HG03039 (cell line): ENCODE measurements at regions not wholly inside any gene's neighbourhood (a gene's known extent, or its start where the extent isn't known, plus 50 kb on each side); places are given as distances from the start of the nearest gene placed in this dataset.

Experiments used
- ATAC-seq: cut with Tn5 transposase; IDR thresholded peaks from one replicate; pipeline ENCODE4 v1.9.1; 2021; ENCODE audit warnings: mild to moderate bottlenecking, moderate library complexity; ENCODE audit not compliant: unreplicated experiment

DNA sequence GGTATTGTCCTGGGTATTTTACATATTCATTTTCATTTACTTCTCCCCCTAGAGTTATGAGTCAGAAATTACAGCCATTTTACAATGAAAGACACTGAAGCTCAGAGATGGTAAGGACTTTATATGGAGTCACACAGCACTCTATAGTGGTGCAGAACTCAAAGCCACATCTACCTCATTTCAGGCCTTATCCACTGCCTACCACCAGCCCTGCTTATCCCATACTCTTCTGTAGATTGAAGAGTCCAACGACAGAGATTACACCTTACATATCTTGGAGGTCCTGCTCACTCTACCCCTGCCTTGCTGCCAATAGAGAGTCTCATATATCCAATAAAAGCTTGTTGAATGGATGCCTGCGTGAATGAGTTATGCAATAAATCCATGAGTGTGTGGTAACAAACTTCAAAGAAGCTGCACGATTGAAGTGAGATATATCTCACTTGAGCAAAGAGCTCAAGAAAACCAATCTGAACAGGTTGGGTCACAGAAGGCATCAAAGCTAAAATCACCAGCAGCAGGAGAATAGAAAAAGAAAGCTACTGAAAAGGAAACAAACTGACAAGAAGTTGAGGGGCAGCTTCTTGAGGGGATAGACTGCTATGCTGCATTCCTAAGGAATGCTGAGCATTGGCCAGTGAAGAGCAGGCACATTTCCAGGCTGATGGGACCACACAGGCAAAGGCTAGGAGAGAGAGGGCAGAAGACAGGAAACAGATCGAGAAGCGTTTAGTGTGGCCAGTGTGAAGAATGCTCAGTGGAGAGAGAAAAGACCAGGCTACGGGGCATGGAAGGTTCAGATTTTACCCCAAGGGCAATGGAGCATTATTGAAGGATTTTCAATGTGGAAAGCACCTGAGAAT is 585.6 kb downstream of the DHX35 start:
- no peak for ATAC-seq

DNA sequence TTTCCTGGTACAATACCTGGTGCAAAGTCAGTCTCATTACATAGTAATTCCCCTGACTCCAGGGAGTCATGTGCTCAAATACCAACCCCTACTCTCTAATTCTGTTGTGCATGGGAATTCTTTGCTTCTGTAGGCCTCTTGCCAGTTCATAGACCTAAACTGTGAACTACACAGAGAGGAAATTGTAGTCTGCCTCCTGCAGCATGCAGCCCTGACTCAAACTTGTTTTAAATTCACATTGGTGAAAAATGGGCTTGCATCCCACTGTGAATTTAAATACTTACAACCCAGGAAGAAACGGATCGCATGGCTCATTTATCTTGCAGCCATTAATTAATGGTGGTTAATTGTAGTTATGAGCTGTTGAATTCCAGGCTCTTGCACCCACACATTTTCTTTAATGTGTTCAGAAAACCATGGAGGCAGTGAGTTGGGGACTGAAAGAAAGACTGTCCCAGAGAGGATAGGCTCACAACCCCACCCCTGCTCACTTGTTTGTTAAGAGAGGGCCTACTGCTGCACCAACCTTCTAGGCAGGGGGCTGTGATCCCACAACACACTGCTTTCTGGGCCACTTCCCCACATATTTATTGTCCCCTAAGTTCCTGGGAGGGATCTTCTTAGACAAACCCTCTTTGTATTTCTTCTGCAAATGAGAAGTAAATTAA is 579.1 kb downstream of the DHX35 start:
- no peak for ATAC-seq

DNA sequence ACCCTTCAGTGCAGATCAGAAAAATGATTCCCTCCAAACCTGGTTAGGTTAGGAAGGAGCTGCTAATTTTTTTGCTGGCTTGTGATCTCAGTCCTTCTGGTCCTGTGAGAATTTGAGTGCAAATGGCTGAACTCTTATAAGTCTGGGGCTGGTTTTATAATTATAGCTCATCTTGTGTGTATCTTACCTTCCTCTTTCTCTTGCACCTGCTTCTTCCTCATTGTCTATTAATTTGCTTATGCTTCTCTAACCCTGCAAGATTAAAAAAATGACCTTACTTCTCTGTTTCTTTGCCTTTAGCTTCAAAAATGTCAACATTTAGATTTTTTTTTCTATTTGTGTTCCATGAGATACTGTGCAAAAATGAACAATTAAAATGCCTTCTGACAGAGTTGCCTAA is 576.2 kb downstream of the DHX35 start:
- ATAC-seq: no peak

DNA sequence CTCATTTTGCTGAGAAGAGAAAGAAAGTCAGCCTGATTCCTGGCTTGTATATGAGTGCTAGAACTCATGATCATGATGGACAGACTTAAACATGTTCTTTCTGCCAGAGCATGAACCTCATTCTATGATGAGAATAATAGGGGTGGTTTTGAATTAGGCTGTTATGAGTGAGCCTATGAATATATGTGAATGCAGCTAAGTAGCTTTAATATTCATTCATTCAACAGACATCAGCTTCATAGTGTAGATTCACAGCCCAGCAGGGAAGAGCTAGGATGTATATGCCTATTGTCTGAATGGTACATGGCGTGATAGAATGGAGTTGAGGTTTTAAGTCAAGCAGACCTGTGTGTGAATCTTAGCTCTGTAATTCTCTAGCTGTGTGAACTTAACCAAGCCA is 573.2 kb downstream of the DHX35 start:
- ATAC-seq: no peak

DNA sequence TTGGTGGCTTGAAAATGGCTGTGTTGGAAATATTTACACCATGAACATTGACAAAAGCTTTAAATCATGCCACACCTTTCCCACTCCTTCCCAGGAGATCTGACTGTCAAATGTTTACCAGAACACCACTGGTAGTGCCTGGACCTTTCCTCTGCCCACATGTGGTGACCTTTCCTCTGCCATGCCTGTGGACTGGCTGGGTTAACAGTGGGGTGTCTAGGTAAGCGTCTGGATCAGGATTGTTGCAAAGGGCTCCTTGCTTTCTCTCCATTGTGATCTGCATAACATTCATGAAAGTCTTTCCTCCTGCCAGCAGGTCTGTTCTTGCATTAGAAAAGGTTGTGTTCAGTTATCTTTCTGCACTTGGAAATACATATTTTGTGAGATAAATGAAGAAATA is 572.7 kb downstream of the DHX35 start:
- ATAC-seq: no peak

DNA sequence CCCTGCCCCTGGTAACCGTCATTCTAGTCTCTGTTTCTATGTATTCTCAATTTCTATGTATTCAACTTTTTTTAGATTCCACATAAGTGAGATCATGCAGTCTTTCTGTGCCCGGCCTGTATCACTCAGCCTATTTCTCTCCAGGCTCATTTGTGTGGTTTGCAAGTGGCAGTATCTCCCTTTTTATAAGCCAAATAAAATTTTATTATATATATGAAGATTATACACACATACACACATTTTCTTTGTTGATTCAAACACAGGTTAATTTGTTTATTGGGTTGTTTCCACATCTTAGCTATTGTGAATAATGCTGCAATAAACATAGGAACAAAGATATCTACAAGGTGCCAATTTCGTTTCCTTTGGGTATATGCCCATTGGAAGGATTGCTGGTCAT is 571.7 kb downstream of the DHX35 start:
- no peak for ATAC-seq

DNA sequence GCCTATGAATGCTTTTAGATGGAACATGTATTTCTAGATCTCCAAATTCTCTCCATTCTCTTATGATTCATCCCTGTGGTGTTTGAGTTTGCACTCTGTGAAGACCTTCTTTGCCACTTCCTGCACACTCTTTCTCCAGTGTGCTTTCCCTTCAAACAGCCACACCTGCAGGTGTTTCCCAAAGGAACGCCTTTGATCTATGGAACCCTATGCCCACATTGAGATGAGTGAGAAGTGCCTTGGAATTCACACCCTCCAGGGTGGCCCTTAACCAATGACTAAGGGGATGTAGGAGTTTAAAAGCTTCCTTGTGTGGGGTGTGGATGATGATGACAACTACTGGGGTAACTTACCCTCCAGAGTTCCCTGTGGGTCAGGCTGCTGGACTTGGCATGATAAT is 570.1 kb downstream of the DHX35 start:
- no peak for ATAC-seq

DNA sequence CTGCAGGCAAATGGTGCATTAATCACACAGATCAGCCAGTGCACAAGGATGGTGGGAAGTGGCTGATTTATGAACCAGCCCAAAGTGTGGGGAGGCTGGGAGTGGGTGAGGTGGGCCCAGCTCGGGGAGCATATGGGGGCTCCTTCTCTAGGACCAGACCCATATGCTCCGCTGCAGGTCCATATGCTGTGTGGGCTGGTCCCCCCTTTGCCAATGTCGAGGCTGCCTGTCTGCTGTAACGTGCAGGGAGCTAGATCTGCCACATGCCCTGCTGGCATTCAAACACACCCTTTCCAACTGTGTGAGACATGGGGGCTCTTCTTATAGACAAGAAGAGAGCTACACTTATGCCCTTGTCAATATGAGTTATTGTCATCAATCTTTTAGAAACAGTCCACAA is 566.3 kb downstream of the DHX35 start:
- no peak for ATAC-seq

DNA sequence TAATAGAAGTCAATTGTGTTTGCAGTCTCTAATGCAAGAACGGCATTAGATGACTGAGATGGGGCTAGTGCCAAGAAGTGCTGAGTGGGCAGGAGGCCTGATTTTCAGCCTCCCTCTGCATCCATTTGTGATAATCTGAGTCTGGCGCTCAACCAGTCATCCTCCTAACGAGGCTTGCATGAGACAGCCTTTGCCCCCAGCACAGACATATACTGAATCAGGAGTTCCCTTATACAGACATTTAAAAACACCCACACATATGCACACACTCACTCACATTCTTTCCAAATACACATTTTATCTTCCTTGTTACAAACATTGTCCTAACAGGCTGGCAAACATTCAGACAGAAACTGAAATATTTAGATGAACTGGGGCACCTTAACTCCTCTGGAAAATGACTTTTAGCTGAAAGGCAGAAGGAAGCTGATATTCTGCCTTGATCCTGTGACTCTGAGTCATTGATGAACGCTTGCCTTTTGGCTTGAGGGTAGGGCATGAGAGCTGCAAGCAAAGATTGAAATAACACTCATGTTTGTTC is 562.3 kb downstream of the DHX35 start:
- ATAC-seq: no peak

DNA sequence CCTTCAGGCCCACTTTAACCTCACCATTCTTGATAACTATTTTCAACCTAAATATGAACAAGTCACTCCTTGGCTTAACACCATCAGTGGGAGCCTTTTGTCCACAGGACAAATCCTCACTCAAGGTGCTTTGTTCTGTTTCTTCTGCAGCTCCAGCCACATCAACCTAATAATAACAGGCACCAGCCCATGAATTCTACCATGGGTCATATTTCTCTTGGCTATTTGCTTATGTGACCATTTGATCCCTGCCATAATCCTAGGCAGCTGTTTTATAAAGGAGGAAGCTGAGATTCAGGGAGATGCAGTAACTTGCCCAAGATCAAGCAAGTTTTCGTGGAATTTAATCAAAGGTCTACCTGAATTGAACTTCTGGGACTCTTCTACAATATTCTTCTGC is 561.3 kb downstream of the DHX35 start:
- ATAC-seq: no peak

DNA sequence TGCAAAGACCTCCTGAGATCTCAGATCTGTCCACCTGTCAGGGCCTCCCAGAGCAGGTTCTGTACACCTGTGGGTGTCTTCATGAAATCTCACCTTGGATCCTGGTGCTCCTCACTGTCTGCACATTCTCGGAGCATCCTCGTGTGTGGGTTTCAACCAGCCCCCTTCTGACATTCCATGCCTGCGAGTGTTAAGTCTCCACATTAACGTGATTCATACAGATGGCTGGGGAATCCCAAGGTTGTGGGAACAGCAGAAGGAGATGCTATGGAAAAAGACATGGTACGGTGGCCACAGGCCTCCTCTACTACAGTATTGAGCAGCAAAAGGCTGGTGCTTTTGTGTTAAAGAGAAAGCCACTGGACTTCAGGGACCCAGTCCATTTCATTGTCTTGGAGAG is 556.5 kb downstream of the DHX35 start:
- ATAC-seq: no peak

DNA sequence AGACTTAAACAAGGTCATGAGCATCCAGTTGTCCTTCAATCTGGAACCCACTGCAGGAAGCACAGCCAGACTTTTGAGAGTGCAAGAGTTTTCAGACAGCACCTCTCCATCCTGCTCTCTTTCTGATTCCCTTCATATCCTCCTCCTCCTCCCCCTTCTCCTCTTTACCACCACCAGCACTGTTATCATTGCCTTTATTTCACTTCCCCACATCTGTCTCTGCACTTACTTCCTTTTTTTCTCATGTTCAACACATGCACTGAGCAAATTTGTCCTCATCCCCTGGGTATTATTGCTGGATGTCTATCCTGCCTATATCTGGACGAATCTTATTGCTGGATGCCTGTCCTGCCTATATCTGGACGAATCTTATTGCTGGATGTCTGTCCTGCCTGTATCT is 554.8 kb downstream of the DHX35 start:
- no peak for ATAC-seq

DNA sequence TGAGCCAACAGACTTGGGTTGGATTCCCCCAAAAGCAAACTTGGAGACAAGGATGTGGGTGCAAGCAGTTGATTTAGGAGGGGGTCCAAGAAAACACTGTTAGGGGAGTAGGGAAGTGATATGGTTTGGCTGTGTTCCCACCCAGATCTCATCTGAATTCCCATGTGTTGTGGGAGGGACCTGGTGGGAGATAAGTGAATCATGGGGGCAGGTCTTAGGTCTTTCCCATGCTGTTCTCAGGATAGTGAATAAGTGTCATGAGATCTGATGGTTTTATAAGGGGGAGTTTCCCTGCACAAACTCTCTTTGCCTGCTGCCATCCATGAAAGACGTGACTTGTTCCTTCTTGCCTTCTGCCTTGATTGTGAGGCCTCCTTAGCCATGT is 542.6 kb downstream of the DHX35 start:
- ATAC-seq: no peak

DNA sequence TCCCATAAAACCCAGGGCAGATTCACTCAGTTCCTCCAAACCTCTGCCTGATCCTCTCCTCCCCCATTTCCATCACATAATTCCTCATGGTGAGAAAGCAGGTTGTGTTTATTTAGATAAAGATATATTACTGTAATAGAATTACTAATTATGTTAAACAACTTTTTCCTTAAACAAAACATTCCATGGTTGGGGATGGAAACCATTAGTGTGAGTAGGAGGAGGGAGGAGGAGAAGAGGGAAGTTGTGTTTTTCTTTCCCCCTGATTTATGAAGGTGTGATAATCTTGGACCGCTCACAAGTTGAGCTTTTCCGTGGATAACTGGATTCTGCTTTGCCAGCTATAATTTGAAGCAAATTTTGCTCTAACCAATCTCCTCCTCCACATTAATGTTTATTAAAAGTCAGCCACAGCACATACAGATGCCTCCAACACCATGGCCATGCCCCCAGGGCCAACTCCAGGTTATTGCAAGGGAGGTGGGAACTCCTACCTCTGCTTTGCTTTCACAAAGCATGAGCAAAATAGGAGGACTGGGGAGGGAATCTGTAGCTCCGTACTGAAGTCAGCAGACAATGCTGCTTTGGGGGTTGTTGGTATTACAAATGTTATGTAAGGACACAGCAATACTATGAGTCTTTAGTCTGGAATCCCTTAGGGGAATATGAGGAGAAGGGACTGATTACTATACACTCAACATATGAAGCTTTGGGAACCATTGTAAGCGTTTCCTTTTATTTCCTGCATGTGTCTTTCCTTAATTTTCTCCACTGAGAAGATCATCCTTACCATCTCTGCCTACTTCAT is 542.0 kb downstream of the DHX35 start:
- no peak for ATAC-seq

DNA sequence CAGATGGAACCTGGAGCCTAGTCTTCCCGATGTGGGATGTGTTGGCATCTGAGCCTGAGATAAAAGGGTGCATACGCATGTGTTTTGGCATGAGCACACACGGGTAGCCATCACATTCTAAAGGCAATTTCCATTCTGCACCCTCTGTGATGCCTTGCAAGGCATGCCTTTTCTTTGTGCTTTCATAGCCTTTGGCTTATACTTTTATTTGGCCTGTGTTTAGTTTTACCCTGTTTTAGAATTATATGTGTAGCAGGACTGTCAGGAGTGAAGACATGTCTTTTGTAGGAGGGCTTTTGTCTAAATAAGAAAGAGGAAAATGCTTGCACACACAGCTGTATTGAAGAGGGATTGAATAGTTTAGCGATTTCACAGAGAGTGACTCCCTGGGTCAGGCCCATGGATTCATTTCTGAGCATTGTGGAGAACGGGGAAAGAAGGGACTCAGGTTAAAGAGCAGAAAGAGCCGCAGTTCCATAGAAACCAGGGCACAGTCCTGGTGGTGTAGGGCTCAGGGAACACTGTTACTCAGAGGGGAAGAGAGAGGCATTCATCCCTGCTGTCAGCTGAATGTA is 530.2 kb downstream of the DHX35 start:
- ATAC-seq: no peak

DNA sequence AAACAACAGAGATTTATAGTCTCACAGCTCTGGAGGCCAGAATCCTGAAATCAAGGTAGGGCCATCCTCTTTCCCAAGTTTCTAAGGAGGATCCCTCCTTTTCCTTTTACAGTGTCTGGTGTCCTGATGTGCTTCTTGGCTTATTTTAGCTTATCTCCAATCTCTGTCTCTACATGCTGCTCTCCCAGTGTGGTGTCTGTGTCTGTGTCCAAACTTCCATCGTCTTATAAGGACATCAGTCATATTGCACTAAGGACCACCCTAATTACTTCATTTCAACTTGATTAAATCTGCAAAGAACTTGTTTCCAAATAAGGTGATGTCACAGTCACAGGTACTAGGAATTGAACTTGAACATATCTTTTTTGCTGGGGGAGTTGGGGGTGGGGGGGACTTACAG is 529.6 kb downstream of the DHX35 start:
- ATAC-seq: no peak

DNA sequence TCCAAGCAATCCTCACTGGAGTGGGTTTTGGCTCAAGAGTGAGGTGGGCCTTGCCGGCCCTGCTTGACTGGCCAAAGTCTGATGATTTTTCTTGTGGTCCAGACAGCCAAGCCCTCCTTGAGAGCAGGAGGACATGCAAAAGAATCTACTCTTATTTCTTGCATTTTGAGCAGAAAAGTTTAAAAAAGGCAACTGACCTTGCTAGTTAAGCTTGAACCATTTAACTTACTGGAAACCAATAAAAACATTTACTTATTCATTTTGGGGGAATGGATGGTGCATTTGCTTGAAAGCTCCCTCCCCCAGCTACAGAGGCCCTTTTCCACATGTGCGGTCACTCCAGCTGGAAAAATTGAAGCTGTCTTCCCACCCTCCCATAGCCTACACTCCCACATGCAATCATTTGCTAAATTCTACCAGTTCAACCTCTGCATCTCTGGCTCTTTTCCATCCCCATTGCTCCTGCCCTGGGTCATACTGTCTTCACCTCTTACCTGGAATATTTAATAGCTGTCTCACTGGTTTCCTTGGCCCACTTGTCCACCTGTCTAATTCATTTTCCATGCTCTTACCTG is 527.9 kb downstream of the DHX35 start:
- no peak for ATAC-seq

DNA sequence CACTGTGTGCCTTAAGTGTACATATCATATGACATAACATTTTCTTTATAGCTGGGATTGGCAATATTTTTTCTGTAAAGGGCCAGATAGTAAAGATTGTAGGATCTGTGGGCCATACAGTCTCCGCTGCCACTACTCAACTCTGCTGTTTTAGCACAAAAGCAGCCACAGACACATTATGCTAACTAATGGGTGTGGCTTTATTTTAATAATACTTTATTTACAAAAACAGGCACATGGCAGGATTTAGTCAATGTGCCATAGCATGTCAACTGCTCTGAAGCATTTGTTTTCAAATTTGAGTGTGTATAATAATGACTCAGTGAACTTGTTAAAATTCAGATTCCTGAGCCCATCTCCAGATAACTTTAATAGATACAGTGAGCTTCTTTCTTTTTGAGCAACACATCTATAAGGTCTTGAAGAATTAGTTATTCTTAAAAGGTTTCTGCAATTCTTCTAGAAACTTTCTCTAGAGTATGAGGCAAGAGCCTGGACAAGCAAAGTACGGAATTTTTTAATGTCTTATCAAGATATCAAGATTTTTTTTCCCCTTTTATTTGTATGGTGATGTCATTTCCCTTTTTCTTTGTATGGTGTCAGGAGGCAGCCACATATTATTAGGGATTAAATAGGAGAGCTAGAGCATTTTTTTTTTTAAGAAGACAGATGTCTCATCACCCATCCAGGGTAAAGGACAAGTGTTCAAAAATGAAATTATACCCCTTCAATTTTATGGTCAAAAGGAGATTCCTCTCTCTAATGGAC is 518.3 kb downstream of the DHX35 start:
- ATAC-seq: no peak

DNA sequence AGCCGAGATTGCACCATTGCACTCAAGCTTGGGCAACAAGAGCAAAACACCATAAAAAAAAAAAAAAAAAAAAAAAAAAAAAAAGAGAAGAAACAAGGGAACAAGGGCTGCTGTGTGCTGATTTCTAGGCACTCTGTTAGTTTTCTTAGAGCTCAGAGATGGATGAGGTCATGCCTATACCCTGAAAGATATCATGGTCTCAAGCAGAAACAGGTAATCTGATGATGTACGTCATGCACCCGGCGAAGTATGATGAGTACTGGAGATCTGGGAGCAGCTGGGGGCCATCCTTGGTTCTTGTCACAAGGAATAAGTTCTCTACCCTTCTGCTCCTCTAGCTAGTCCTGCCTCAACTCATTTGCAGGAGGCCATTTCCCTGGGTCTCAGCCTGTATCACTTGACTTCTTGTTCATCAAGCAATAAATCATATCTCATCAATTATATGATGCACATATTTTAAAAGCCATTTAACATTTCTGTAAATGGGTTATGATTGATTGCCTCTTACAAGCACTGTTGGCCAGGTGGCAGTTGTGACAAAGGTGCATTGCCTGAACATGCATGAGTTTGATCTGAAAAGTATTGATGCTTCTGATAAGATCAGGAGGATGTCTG is 517.2 kb downstream of the DHX35 start:
- no peak for ATAC-seq

DNA sequence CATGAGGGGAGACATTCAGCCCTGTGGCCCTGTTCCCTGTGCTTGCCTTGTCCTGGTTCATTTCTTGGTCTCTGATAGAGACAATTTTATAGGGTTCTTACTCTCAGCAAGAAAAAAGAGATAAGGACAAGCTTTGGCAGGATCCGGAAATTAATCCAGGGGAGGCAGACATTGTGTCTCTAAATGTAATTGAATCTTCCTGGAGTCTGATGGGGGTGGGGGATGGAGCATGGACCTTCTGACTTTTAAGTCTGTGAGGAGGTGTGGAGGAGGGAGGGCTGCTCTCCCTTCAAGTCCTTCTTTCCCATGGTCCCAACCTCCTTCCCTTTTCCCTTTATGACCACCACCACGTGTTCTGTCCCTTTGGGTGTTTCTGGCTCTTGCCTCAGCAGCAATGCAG is 512.7 kb downstream of the DHX35 start:
- no peak for ATAC-seq
